SK-N-SH treated with all-trans-retinoic acid at 6 μM for 48 hours (cell line): ENCODE measurements at regions not wholly inside any gene's neighbourhood (a gene's known extent, or its start where the extent isn't known, plus 50 kb on each side); places are given as distances from the start of the nearest gene placed in this dataset.

Experiments used
- ATAC-seq: fragments of 200-7000 bp; cut with Tn5 transposase; 3 replicates; pipeline ENCODE4 v1.9.1; 2020; ENCODE audit warnings: mild to moderate bottlenecking, moderate library complexity
- ARNTL ChIP-seq: fragments of 450-650 bp; formaldehyde crosslinking; IDR thresholded peaks from 2 replicates; pipeline ENCODE4 v1.5.0; 2020; ENCODE audit warnings: low read depth, mild to moderate bottlenecking, moderate library complexity, borderline replicate concordance
- CSDC2 ChIP-seq: fragments of 250-450 bp; sonication (Bioruptor Pico); IDR thresholded peaks from 2 replicates; pipeline ENCODE4 v1.5.0; 2020; ENCODE audit warnings: mild to moderate bottlenecking, moderate library complexity
- CSRNP3 ChIP-seq: fragments of 250-450 bp; sonication (Bioruptor Pico); IDR thresholded peaks from 2 replicates; pipeline ENCODE4 v1.5.1; 2021; ENCODE audit warnings: mild to moderate bottlenecking, moderate library complexity
- ESRRG ChIP-seq: fragments of 250-450 bp; sonication (Bioruptor Pico); IDR thresholded peaks from 2 replicates; pipeline ENCODE4 v1.6.1; 2021; ENCODE audit warnings: mild to moderate bottlenecking
- ISL1 ChIP-seq: fragments of 250-450 bp; sonication (Bioruptor Pico); IDR thresholded peaks from 2 replicates; pipeline ENCODE4 v2.1.2; 2022; ENCODE audit warnings: mild to moderate bottlenecking, moderate library complexity
- OSR1 ChIP-seq: fragments of 250-450 bp; sonication (Bioruptor Pico); IDR thresholded peaks from 2 replicates; pipeline ENCODE4 v1.8.0; 2022; ENCODE audit warnings: moderate library complexity, mild to moderate bottlenecking, inconsistent platforms
- RARB ChIP-seq: fragments of 250-450 bp; sonication (Bioruptor Pico); IDR thresholded peaks from 2 replicates; pipeline ENCODE4 v1.8.0; 2021; ENCODE audit warnings: mild to moderate bottlenecking, moderate library complexity
- SNAI2 ChIP-seq: fragments of 250-450 bp; sonication (Bioruptor Pico); IDR thresholded peaks from 2 replicates; pipeline ENCODE4 v1.5.0; 2020; ENCODE audit warnings: mild to moderate bottlenecking, moderate library complexity
- TOX ChIP-seq: fragments of 250-450 bp; sonication (Bioruptor Pico); IDR thresholded peaks from 2 replicates; pipeline ENCODE4 v1.8.0; 2021; ENCODE audit warnings: mild to moderate bottlenecking, moderate library complexity, borderline replicate concordance
- TSHZ2 ChIP-seq: fragments of 250-450 bp; sonication (Bioruptor Pico); IDR thresholded peaks from 2 replicates; pipeline ENCODE4 v1.5.0; 2020; ENCODE audit warnings: mild to moderate bottlenecking, moderate library complexity
- ZC3H10 ChIP-seq: fragments of 250-450 bp; sonication (Bioruptor Pico); IDR thresholded peaks from 2 replicates; pipeline ENCODE4 v1.5.1; 2021; ENCODE audit warnings: mild to moderate bottlenecking, moderate library complexity
- ZFP3 ChIP-seq: fragments of 250-450 bp; sonication (Bioruptor Pico); IDR thresholded peaks from 2 replicates; pipeline ENCODE4 v1.5.0; 2020; ENCODE audit warnings: mild to moderate bottlenecking, moderate library complexity
- ZFP30 ChIP-seq: fragments of 450-650 bp; formaldehyde crosslinking; IDR thresholded peaks from 2 replicates; pipeline ENCODE4 v1.5.0; 2022; ENCODE audit warnings: mild to moderate bottlenecking, moderate library complexity
- ZNF565 ChIP-seq: fragments of 450-650 bp; formaldehyde crosslinking; conservative IDR thresholded peaks from 2 replicates; pipeline ENCODE4 v1.5.0; 2020; ENCODE audit warnings: low read depth, mild to moderate bottlenecking, moderate library complexity
- ZNF70 ChIP-seq: fragments of 450-650 bp; formaldehyde crosslinking; IDR thresholded peaks from 2 replicates; pipeline ENCODE4 v1.5.0; 2020; ENCODE audit warnings: mild to moderate bottlenecking, moderate library complexity
- TF ChIP-seq, protein P1 (sequence below): fragments of 250-450 bp; sonication (Bioruptor Pico); IDR thresholded peaks from 2 replicates; pipeline ENCODE4 v1.8.0; 2021; ENCODE audit warnings: low read depth, mild to moderate bottlenecking, moderate library complexity, borderline replicate concordance

GRCh38 chr6:113487489-113488058 is 369.6 kb upstream of the MARCKS start:
- TF ChIP-seq, protein P1, sequence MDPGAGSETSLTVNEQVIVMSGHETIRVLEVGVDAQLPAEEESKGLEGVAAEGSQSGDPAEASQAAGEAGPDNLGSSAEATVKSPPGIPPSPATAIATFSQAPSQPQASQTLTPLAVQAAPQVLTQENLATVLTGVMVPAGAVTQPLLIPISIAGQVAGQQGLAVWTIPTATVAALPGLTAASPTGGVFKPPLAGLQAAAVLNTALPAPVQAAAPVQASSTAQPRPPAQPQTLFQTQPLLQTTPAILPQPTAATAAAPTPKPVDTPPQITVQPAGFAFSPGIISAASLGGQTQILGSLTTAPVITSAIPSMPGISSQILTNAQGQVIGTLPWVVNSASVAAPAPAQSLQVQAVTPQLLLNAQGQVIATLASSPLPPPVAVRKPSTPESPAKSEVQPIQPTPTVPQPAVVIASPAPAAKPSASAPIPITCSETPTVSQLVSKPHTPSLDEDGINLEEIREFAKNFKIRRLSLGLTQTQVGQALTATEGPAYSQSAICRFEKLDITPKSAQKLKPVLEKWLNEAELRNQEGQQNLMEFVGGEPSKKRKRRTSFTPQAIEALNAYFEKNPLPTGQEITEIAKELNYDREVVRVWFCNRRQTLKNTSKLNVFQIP, result no peak
- no peak for TF ChIP-seq ESRRG
- TF ChIP-seq SNAI2 (CRISPR knock-in tag), result no peak
- no peak for TF ChIP-seq ZNF565 (CRISPR knock-in tag)
- no peak for TF ChIP-seq OSR1 (CRISPR knock-in tag)
- no peak for TF ChIP-seq ZFP30 (CRISPR knock-in tag)
- TF ChIP-seq ZFP3 (CRISPR knock-in tag), result no peak
- TF ChIP-seq RARB (CRISPR knock-in tag), result no peak
- ATAC-seq, result no peak

- no peak for ATAC-seq
- no peak for TF ChIP-seq ZNF70 (CRISPR knock-in tag)
Measured at GRCh38 chr6:113488061-113488460, 369.1 kb upstream of the MARCKS start.

GRCh38 chr6:113488812-113489685 is 368.1 kb upstream of the MARCKS start:
- no peak for TF ChIP-seq TSHZ2
- no peak for TF ChIP-seq CSRNP3 (CRISPR knock-in tag)
- TF ChIP-seq ZFP3 (CRISPR knock-in tag), result no peak
- TF ChIP-seq ZFP30 (CRISPR knock-in tag), result no peak
- no peak for TF ChIP-seq TOX (CRISPR knock-in tag)
- TF ChIP-seq OSR1 (CRISPR knock-in tag), result no peak
- no peak for TF ChIP-seq ZC3H10
- no peak for TF ChIP-seq ARNTL (CRISPR knock-in tag)
- no peak for ATAC-seq

DNA sequence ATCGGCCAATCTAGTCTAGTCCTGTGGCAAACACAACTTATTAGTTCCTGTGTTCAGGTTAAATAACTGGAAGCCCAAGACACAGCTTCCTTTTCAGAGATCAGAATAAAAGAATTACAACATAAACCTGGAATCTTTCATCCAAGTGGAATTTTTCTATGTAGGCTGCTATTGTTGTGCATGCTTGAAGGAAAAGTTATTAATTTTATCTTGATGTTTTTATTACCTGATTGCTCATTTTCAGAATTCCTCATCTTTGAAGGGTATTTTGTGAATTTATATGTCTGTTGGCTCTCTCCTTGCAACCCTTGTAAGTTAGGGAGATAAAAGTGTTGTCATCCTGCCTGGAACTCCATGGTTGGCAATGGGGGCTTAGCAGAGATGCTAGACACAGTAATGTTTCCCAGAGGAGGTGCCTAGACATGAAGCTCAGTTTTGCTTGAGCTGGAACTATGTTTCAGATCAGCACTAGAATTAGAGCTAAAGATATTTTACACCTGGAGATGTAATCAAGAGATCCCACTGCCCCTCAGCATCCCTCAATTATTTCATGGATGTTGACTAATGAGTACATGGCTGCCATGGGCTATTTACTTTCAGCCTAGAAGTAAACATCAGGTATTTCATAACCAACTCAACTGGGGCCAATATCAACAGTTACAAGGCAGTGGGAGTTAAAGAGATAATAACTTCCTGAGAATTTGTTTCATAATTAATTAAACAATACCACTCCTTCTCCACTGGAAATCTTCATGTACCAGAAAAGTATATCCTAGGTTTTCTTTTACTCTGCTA is 367.0 kb upstream of the MARCKS start:
- ATAC-seq, result no peak
- TF ChIP-seq CSRNP3 (CRISPR knock-in tag), result no peak
- TF ChIP-seq ISL1, result peak; percentile 28; the same call in 1 of the 2 replicates

DNA sequence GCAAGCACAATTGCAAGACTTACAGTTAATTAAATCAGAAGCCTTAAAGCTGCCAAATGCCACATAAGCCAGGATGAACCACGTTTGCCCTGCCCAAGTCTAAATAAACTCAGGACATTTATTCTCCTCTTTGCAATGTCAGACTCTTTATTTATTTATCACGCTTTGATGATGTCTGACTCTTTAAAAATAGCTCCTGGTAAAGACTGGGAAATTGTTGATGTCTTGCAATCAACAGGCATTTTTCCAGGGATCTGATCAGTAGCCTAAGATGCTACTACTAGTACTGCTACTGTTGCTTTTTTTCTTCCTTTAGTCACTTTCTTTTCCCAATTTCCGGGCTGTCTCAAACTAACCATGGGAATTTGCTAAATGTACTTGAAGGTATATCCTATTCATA is 365.8 kb upstream of the MARCKS start:
- no peak for ATAC-seq
- TF ChIP-seq ZNF70 (CRISPR knock-in tag) (no peak), ZNF565 (CRISPR knock-in tag) (no peak), SNAI2 (CRISPR knock-in tag) (no peak), ZFP3 (CRISPR knock-in tag) (no peak), OSR1 (CRISPR knock-in tag) (no peak), ISL1 (no peak), TSHZ2 (no peak), CSDC2 (no peak), CSRNP3 (CRISPR knock-in tag) (no peak)
